CD4-positive, alpha-beta T cell treated with Interleukin-4 for 4 hours (primary cell): ENCODE measurements at regions not wholly inside any gene's neighbourhood (a gene's known extent, or its start where the extent isn't known, plus 50 kb on each side); places are given as distances from the start of the nearest gene placed in this dataset.
"Not testable (repeated sequence)": the region's sequence is repeated elsewhere in the genome, so short reads cannot be mapped to it uniquely, and the experiment has no call there.

Source experiments
- DNase-seq: peaks from one replicate; pipeline ENCODE4 v3.0.0-alpha.2; 2020

- no peak for DNase-seq
Observed at GRCh38 chrX:75673468-75673867, 111.6 kb downstream of the MAGEE2 start.

GRCh38 chrX:75655627-75656026 lies 129.4 kb downstream of the MAGEE2 start:
- DNase-seq: no peak

- DNase-seq: no peak
Observed at GRCh38 chrX:75649829-75650228, 127.0 kb upstream of the ZDHHC15 start.

GRCh38 chrX:75648803-75649588 lies 126.2 kb upstream of the ZDHHC15 start:
- no peak for DNase-seq

GRCh38 chrX:75642811-75643361 lies 120.0 kb upstream of the ZDHHC15 start:
- DNase-seq: no peak

- no peak for DNase-seq
Observed at GRCh38 chrX:75638332-75638731, 115.5 kb upstream of the ZDHHC15 start.

- DNase-seq: no peak
Observed at GRCh38 chrX:75625232-75625631, 102.4 kb upstream of the ZDHHC15 start.

- DNase-seq: no peak
Observed at GRCh38 chrX:75623535-75623934, 100.7 kb upstream of the ZDHHC15 start.

- no peak for DNase-seq
Observed at GRCh38 chrX:75609406-75609805, 86.6 kb upstream of the ZDHHC15 start.

- DNase-seq: peak; percentile 29
Observed at GRCh38 chrX:75603833-75604232, 81.0 kb upstream of the ZDHHC15 start.

GRCh38 chrX:75602022-75602421 lies 79.2 kb upstream of the ZDHHC15 start:
- not testable (repeated sequence) for DNase-seq

- DNase-seq: no peak
Observed at GRCh38 chrX:75596178-75596577, 73.3 kb upstream of the ZDHHC15 start.

- not testable (repeated sequence) for DNase-seq
Observed at GRCh38 chrX:75593186-75593585, 70.3 kb upstream of the ZDHHC15 start.

- no peak for DNase-seq
Observed at GRCh38 chrX:75582511-75582910, 59.7 kb upstream of the ZDHHC15 start.
